ENCODE measurements at regions not wholly inside any gene's neighbourhood (a gene's known extent, or its start where the extent isn't known, plus 50 kb on each side); places are given as distances from the start of the nearest gene placed in this dataset.

- H3K4me1 Mint-ChIP-seq = no peaks in the 10 kb centered on the region
Measured at GRCh38 chr2:40737180-40737579, 285.3 kb upstream of the SLC8A1 start.

GRCh38 chr2:40740419-40740818 is 288.5 kb upstream of the SLC8A1 start:
- no peak for ATAC-seq (ENCODE audit: low read depth in 2 of 2)
- Mint-ChIP-seq H3K27me3 (no peaks in the 10 kb centered on the region), H3K27ac (no peak overlapping the region), H3K4me1 (no peaks in the 10 kb centered on the region), H3K4me3 (no peak overlapping the region), H3K9me3 (no peaks in the 10 kb centered on the region), H3K36me3 (no peaks in the 10 kb centered on the region)
- DNase-seq = no peak

More at GRCh38 chr2:40737180-40737579, 285.3 kb upstream of the SLC8A1 start:
- Mint-ChIP-seq H3K9me3 (no peaks in the 10 kb centered on the region), H3K27ac (no peak overlapping the region), H3K36me3 (no peaks in the 10 kb centered on the region), H3K27me3 (no peaks in the 10 kb centered on the region), H3K4me3 (no peak overlapping the region)
- DNase-seq = no peak
- ATAC-seq (ENCODE audit: low read depth in 2 of 2) = no peak

GRCh38 chr2:40741532-40741931 is 289.6 kb upstream of the SLC8A1 start:
- Mint-ChIP-seq H3K4me1 (no peaks in the 10 kb centered on the region), H3K9me3 (peaks cover 0 to 1% (median 0%) of the 10 kb centered on the region in 7 donors), H3K27me3 (no peaks in the 10 kb centered on the region), H3K36me3 (no peaks in the 10 kb centered on the region), H3K27ac (no peak overlapping the region), H3K4me3 (no peak overlapping the region)
- ATAC-seq (ENCODE audit: low read depth in 2 of 2) = no peak
- DNase-seq = no peak

GRCh38 chr2:40746191-40746590 is 294.3 kb upstream of the SLC8A1 start:
- no peak overlapping the region for H3K27ac Mint-ChIP-seq
- H3K36me3 Mint-ChIP-seq = no peaks in the 10 kb centered on the region
- no peaks in the 10 kb centered on the region for H3K27me3 Mint-ChIP-seq
- H3K4me3 Mint-ChIP-seq = no peak overlapping the region
- DNase-seq = no peak
- peaks cover 0 to 1% (median 0%) of the 10 kb centered on the region in 7 donors for H3K9me3 Mint-ChIP-seq
- no peaks in the 10 kb centered on the region for H3K4me1 Mint-ChIP-seq
- ATAC-seq (ENCODE audit: low read depth in 2 of 2) = no peak

GRCh38 chr2:40751981-40752380 is 300.1 kb upstream of the SLC8A1 start:
- H3K27me3 Mint-ChIP-seq = no peaks in the 10 kb centered on the region
- H3K36me3 Mint-ChIP-seq = no peaks in the 10 kb centered on the region
- H3K9me3 Mint-ChIP-seq = no peaks in the 10 kb centered on the region
- ATAC-seq (ENCODE audit: low read depth in 2 of 2) (no peak), DNase-seq (no peak)
- H3K4me1 Mint-ChIP-seq = no peaks in the 10 kb centered on the region
- H3K27ac Mint-ChIP-seq = no peak overlapping the region
- H3K4me3 Mint-ChIP-seq = no peak overlapping the region

- no peak overlapping the region for H3K27ac Mint-ChIP-seq
- no peak for ATAC-seq (ENCODE audit: low read depth in 2 of 2)
- no peak overlapping the region for H3K4me3 Mint-ChIP-seq
- H3K27me3 Mint-ChIP-seq = no peaks in the 10 kb centered on the region
- no peaks in the 10 kb centered on the region for H3K4me1 Mint-ChIP-seq
- no peak for DNase-seq
- H3K9me3 Mint-ChIP-seq = no peaks in the 10 kb centered on the region
- H3K36me3 Mint-ChIP-seq = no peaks in the 10 kb centered on the region
Measured at GRCh38 chr2:40752796-40753195, 300.9 kb upstream of the SLC8A1 start.

- no peaks in the 10 kb centered on the region for H3K9me3 Mint-ChIP-seq
- no peak overlapping the region for H3K4me3 Mint-ChIP-seq
- no peaks in the 10 kb centered on the region for H3K36me3 Mint-ChIP-seq
- DNase-seq = no peak
- no peak for ATAC-seq (ENCODE audit: low read depth in 2 of 2)
- H3K27ac Mint-ChIP-seq = no peak overlapping the region
- no peaks in the 10 kb centered on the region for H3K27me3 Mint-ChIP-seq
- peaks cover 0 to 11% (median 2%) of the 10 kb centered on the region in 3 donors for H3K4me1 Mint-ChIP-seq
Measured at GRCh38 chr2:40754912-40755311, 303.0 kb upstream of the SLC8A1 start.

- Mint-ChIP-seq H3K4me1 (peaks cover 0 to 11% (median 2%) of the 10 kb centered on the region in 3 donors), H3K27ac (no peak overlapping the region), H3K27me3 (no peaks in the 10 kb centered on the region), H3K36me3 (no peaks in the 10 kb centered on the region), H3K9me3 (no peaks in the 10 kb centered on the region), H3K4me3 (no peak overlapping the region)
- DNase-seq (no peak), ATAC-seq (ENCODE audit: low read depth in 2 of 2) (no peak)
Measured at GRCh38 chr2:40758401-40759155, 306.7 kb upstream of the SLC8A1 start.

- no peaks in the 10 kb centered on the region for H3K9me3 Mint-ChIP-seq
- no peak overlapping the region for H3K4me3 Mint-ChIP-seq
- H3K27me3 Mint-ChIP-seq = no peaks in the 10 kb centered on the region
- peaks cover 0 to 11% (median 2%) of the 10 kb centered on the region in 3 donors for H3K4me1 Mint-ChIP-seq
- no peak for ATAC-seq (ENCODE audit: low read depth in 2 of 2)
- no peaks in the 10 kb centered on the region for H3K36me3 Mint-ChIP-seq
- H3K27ac Mint-ChIP-seq = no peak overlapping the region
- no peak for DNase-seq
Measured at GRCh38 chr2:40760071-40760666, 308.3 kb upstream of the SLC8A1 start.

- H3K27me3 Mint-ChIP-seq = no peaks in the 10 kb centered on the region
- H3K27ac Mint-ChIP-seq = peak overlapping the region in 1 of 6 donors; percentile 8
- DNase-seq (no peak), ATAC-seq (ENCODE audit: low read depth in 2 of 2) (no peak)
- H3K4me3 Mint-ChIP-seq = no peak overlapping the region
- H3K9me3 Mint-ChIP-seq = no peaks in the 10 kb centered on the region
- H3K36me3 Mint-ChIP-seq = no peaks in the 10 kb centered on the region
- no peaks in the 10 kb centered on the region for H3K4me1 Mint-ChIP-seq
Measured at GRCh38 chr2:40773291-40773690, 321.4 kb upstream of the SLC8A1 start.

- peaks cover 0 to 3% (median 0%) of the 10 kb centered on the region in 7 donors for H3K9me3 Mint-ChIP-seq
- DNase-seq (no peak), ATAC-seq (ENCODE audit: low read depth in 2 of 2) (no peak)
- no peaks in the 10 kb centered on the region for H3K27me3 Mint-ChIP-seq
- H3K4me3 Mint-ChIP-seq = no peak overlapping the region
- no peak overlapping the region for H3K27ac Mint-ChIP-seq
- H3K4me1 Mint-ChIP-seq = no peaks in the 10 kb centered on the region
- H3K36me3 Mint-ChIP-seq = no peaks in the 10 kb centered on the region
Measured at GRCh38 chr2:40783704-40784103, 331.8 kb upstream of the SLC8A1 start.

GRCh38 chr2:40786636-40787035 is 334.7 kb upstream of the SLC8A1 start:
- Mint-ChIP-seq H3K27me3 (no peaks in the 10 kb centered on the region), H3K36me3 (no peaks in the 10 kb centered on the region), H3K27ac (no peak overlapping the region), H3K4me3 (no peak overlapping the region), H3K4me1 (no peaks in the 10 kb centered on the region), H3K9me3 (peaks cover 0 to 2% (median 0%) of the 10 kb centered on the region in 7 donors)
- no peak for DNase-seq
- no peak for ATAC-seq (ENCODE audit: low read depth in 2 of 2)

GRCh38 chr2:40797120-40797519 is 345.2 kb upstream of the SLC8A1 start:
- Mint-ChIP-seq H3K27me3 (no peaks in the 10 kb centered on the region), H3K4me3 (no peak overlapping the region), H3K36me3 (no peaks in the 10 kb centered on the region), H3K27ac (no peak overlapping the region), H3K4me1 (no peaks in the 10 kb centered on the region), H3K9me3 (no peaks in the 10 kb centered on the region)
- no peak for ATAC-seq (ENCODE audit: low read depth in 2 of 2)
- DNase-seq = no peak

GRCh38 chr2:40803900-40804299 is 352.0 kb upstream of the SLC8A1 start:
- DNase-seq (no peak), ATAC-seq (ENCODE audit: low read depth in 2 of 2) (no peak)
- Mint-ChIP-seq H3K36me3 (no peaks in the 10 kb centered on the region), H3K27ac (no peak overlapping the region), H3K4me3 (no peak overlapping the region), H3K4me1 (no peaks in the 10 kb centered on the region), H3K27me3 (no peaks in the 10 kb centered on the region), H3K9me3 (no peaks in the 10 kb centered on the region)

Measured in naive B cell (primary cell).